ENCODE measurements at regions not wholly inside any gene's neighbourhood (a gene's known extent, or its start where the extent isn't known, plus 50 kb on each side); places are given as distances from the start of the nearest gene placed in this dataset.

GRCh38 chr12:127829281-127830064, 437.5 kb upstream of the TMEM132C start (continued):
- TF ChIP-seq, protein P1, sequence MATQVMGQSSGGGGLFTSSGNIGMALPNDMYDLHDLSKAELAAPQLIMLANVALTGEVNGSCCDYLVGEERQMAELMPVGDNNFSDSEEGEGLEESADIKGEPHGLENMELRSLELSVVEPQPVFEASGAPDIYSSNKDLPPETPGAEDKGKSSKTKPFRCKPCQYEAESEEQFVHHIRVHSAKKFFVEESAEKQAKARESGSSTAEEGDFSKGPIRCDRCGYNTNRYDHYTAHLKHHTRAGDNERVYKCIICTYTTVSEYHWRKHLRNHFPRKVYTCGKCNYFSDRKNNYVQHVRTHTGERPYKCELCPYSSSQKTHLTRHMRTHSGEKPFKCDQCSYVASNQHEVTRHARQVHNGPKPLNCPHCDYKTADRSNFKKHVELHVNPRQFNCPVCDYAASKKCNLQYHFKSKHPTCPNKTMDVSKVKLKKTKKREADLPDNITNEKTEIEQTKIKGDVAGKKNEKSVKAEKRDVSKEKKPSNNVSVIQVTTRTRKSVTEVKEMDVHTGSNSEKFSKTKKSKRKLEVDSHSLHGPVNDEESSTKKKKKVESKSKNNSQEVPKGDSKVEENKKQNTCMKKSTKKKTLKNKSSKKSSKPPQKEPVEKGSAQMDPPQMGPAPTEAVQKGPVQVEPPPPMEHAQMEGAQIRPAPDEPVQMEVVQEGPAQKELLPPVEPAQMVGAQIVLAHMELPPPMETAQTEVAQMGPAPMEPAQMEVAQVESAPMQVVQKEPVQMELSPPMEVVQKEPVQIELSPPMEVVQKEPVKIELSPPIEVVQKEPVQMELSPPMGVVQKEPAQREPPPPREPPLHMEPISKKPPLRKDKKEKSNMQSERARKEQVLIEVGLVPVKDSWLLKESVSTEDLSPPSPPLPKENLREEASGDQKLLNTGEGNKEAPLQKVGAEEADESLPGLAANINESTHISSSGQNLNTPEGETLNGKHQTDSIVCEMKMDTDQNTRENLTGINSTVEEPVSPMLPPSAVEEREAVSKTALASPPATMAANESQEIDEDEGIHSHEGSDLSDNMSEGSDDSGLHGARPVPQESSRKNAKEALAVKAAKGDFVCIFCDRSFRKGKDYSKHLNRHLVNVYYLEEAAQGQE (IDR thresholded peaks at IDR 0.05; ENCODE audit: unreplicated experiment): no peak
- TF ChIP-seq CREB1 (CRISPR knock-in tag; IDR thresholded peaks at IDR 0.05; ENCODE audit: low read depth) (no peak), STAT1 (IDR thresholded peaks at IDR 0.05; ENCODE audit: unreplicated experiment) (no peak), JUNB (IDR thresholded peaks at IDR 0.05; ENCODE audit: unreplicated experiment) (no peak), POLR2AphosphoS5 (IDR thresholded peaks at IDR 0.05; ENCODE audit: low read depth) (no peak), ZNF114 (CRISPR knock-in tag; IDR thresholded peaks at IDR 0.05) (no peak), EZH2 (IDR thresholded peaks at IDR 0.05; ENCODE audit: low read depth, unreplicated experiment) (no peak), EZH2phosphoT487 (IDR thresholded peaks at IDR 0.05; ENCODE audit: unreplicated experiment) (no peak)
- TF ChIP-seq, protein P2, sequence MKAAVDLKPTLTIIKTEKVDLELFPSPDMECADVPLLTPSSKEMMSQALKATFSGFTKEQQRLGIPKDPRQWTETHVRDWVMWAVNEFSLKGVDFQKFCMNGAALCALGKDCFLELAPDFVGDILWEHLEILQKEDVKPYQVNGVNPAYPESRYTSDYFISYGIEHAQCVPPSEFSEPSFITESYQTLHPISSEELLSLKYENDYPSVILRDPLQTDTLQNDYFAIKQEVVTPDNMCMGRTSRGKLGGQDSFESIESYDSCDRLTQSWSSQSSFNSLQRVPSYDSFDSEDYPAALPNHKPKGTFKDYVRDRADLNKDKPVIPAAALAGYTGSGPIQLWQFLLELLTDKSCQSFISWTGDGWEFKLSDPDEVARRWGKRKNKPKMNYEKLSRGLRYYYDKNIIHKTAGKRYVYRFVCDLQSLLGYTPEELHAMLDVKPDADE (IDR thresholded peaks at IDR 0.05): no peak
- TF ChIP-seq, protein P3, sequence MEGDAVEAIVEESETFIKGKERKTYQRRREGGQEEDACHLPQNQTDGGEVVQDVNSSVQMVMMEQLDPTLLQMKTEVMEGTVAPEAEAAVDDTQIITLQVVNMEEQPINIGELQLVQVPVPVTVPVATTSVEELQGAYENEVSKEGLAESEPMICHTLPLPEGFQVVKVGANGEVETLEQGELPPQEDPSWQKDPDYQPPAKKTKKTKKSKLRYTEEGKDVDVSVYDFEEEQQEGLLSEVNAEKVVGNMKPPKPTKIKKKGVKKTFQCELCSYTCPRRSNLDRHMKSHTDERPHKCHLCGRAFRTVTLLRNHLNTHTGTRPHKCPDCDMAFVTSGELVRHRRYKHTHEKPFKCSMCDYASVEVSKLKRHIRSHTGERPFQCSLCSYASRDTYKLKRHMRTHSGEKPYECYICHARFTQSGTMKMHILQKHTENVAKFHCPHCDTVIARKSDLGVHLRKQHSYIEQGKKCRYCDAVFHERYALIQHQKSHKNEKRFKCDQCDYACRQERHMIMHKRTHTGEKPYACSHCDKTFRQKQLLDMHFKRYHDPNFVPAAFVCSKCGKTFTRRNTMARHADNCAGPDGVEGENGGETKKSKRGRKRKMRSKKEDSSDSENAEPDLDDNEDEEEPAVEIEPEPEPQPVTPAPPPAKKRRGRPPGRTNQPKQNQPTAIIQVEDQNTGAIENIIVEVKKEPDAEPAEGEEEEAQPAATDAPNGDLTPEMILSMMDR (conservative IDR thresholded peaks at IDR 0.05; ENCODE audit: low read depth in 2 of 2): no peak

DNA sequence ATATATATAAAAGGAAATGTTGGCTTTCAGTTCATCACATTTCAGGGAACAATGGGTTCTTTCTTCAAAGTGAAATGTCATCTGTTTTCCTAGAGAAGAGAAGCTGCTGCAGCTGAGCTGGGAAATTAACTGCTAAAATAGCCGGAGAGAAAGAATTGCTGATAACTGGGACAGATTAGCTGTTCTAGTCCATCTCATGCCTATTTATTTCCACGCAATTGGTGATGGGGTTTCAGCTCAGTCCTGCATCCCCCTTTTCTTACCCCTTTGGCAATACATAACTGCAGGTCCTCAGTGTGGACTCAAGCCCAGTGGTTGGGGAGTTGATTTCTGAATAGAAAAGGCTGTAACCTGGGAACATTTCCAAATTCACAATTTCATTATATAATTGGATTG, 436.9 kb upstream of the TMEM132C start:
- no peaks in the 10 kb centered on the region for H3K36me3 ChIP-seq (ENCODE audit: insufficient read depth)
- peaks cover 2% of the 10 kb centered on the region for H3K27me3 Mint-ChIP-seq (ENCODE audit: insufficient read depth, low read depth, poor library complexity)
- no peak overlapping the region for H3K4me3 ChIP-seq
- H3K9me2 ChIP-seq (ENCODE audit: insufficient read depth): no peaks in the 10 kb centered on the region
- H3K27ac ChIP-seq (ENCODE audit: low read depth): no peak overlapping the region
- H3K4me1 ChIP-seq (ENCODE audit: insufficient read depth): no peaks in the 10 kb centered on the region
- H3F3A ChIP-seq (replicated peaks; ENCODE audit: low read depth): no peaks in the 10 kb centered on the region
- TF ChIP-seq, protein P1 (IDR thresholded peaks at IDR 0.05; ENCODE audit: unreplicated experiment): no peak
- H2AFZ ChIP-seq: no peak overlapping the region
- H3K27ac Mint-ChIP-seq: no peak overlapping the region
- no peak overlapping the region for H3K4me3 Mint-ChIP-seq
- H3K79me2 ChIP-seq (replicated peaks; ENCODE audit: insufficient read depth): no peaks in the 10 kb centered on the region
- no peak for ATAC-seq
- H3K9me3 Mint-ChIP-seq: peaks cover 93% of the 10 kb centered on the region
- no peaks in the 10 kb centered on the region for H3K4me1 Mint-ChIP-seq
- DNase-seq (ENCODE audit: low spot score): no peak
- H3K36me3 Mint-ChIP-seq (ENCODE audit: low read depth): peaks cover 46% of the 10 kb centered on the region
- H4K20me1 ChIP-seq (replicated peaks; ENCODE audit: insufficient read depth): no peaks in the 10 kb centered on the region
- H3K27me3 ChIP-seq (ENCODE audit: insufficient read depth): no peaks in the 10 kb centered on the region
- H3K4me2 ChIP-seq: no peak overlapping the region
